GM18505 (cell line): ENCODE measurements at regions not wholly inside any gene's neighbourhood (a gene's known extent, or its start where the extent isn't known, plus 50 kb on each side); places are given as distances from the start of the nearest gene placed in this dataset.

Experiments
- ATAC-seq: cut with Tn5 transposase; IDR thresholded peaks from one replicate; pipeline ENCODE4 v1.9.1; 2021; ENCODE audit not compliant: unreplicated experiment
- POLR2A ChIP-seq: IDR thresholded peaks from 4 replicates; pipeline ENCODE4 v1.6.1; 2011; ENCODE audit warnings: borderline replicate concordance; ENCODE audit not compliant: insufficient read depth, insufficient read length; ENCODE audit errors: extremely low read depth

- ATAC-seq: no peak
- TF ChIP-seq POLR2A: no peak
Measured at GRCh38 chr2:205937211-205937610, 148.8 kb downstream of the INO80D start.

GRCh38 chr2:205936446-205936845 is 149.5 kb downstream of the INO80D start:
- no peak for ATAC-seq
- TF ChIP-seq POLR2A: no peak

- ATAC-seq: no peak
- no peak for TF ChIP-seq POLR2A
Measured at GRCh38 chr2:205934443-205934842, 151.5 kb downstream of the INO80D start.

GRCh38 chr2:205932861-205933260 is 153.1 kb downstream of the INO80D start:
- no peak for ATAC-seq
- TF ChIP-seq POLR2A: no peak

GRCh38 chr2:205931388-205931787 is 154.6 kb downstream of the INO80D start:
- no peak for ATAC-seq
- TF ChIP-seq POLR2A: no peak

- ATAC-seq: no peak
- no peak for TF ChIP-seq POLR2A
Measured at GRCh38 chr2:205930209-205930608, 155.8 kb downstream of the INO80D start.

GRCh38 chr2:205929246-205929942 is 156.6 kb downstream of the INO80D start:
- no peak for TF ChIP-seq POLR2A
- no peak for ATAC-seq

- ATAC-seq: peak; percentile 92
- no peak for TF ChIP-seq POLR2A
Measured at GRCh38 chr2:205925373-205926337, 160.3 kb downstream of the INO80D start.

GRCh38 chr2:205924676-205925075 is 161.3 kb downstream of the INO80D start:
- no peak for ATAC-seq
- TF ChIP-seq POLR2A: no peak

GRCh38 chr2:205915130-205915524 is 170.8 kb downstream of the INO80D start:
- no peak for TF ChIP-seq POLR2A
- ATAC-seq: no peak

- no peak for TF ChIP-seq POLR2A
- no peak for ATAC-seq
Measured at GRCh38 chr2:205914213-205915129, 171.5 kb downstream of the INO80D start.

- no peak for ATAC-seq
Measured at GRCh38 chr2:205913668-205914067, 172.3 kb downstream of the INO80D start.

GRCh38 chr2:205911306-205911705 is 174.7 kb downstream of the INO80D start:
- TF ChIP-seq POLR2A: no peak
- no peak for ATAC-seq

More at GRCh38 chr2:205913668-205914067, 172.3 kb downstream of the INO80D start:
- TF ChIP-seq POLR2A: no peak

- no peak for TF ChIP-seq POLR2A
- ATAC-seq: no peak
Measured at GRCh38 chr2:205909184-205909572, 176.8 kb downstream of the INO80D start.
